ENCODE measurements at regions not wholly inside any gene's neighbourhood (a gene's known extent, or its start where the extent isn't known, plus 50 kb on each side); places are given as distances from the start of the nearest gene placed in this dataset.

DNA sequence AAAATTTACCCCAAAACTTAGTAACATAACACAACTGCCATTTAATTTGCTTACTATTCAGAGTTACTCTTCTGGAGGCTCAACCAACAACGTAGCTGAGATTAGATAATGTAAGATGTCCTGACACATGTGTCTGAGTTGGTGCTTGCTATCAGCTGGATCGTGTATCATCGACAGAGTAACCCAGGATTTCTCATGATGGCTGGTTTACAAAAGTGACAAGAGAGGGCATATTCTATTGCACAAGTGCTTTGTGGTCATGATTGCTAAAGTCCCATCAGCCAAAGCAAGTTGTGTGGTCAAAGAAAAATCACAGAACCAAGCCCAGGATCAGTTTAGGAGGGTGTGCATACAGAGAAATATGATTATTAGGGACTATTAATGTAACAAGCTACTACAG lies 73.4 kb downstream of the CAPZA3 start:
- DNase-seq (ENCODE audit: low read depth in 1 of 2, low spot score in 1 of 2): peak; percentile 10 to 43
- H3K27ac ChIP-seq (replicated peaks): no peak overlapping the region
- H3K27me3 ChIP-seq (ENCODE audit: insufficient read depth, poor library complexity, severe bottlenecking): no peaks in the 10 kb centered on the region
- TF ChIP-seq POLR2AphosphoS5 (IDR thresholded peaks at IDR 0.05; ENCODE audit: low read depth) (no peak), GABPA (IDR thresholded peaks at IDR 0.05; ENCODE audit: low read depth) (no peak), SPI1 (IDR thresholded peaks at IDR 0.05; ENCODE audit: borderline replicate concordance, low read depth) (no peak)
- TF ChIP-seq, protein P1, sequence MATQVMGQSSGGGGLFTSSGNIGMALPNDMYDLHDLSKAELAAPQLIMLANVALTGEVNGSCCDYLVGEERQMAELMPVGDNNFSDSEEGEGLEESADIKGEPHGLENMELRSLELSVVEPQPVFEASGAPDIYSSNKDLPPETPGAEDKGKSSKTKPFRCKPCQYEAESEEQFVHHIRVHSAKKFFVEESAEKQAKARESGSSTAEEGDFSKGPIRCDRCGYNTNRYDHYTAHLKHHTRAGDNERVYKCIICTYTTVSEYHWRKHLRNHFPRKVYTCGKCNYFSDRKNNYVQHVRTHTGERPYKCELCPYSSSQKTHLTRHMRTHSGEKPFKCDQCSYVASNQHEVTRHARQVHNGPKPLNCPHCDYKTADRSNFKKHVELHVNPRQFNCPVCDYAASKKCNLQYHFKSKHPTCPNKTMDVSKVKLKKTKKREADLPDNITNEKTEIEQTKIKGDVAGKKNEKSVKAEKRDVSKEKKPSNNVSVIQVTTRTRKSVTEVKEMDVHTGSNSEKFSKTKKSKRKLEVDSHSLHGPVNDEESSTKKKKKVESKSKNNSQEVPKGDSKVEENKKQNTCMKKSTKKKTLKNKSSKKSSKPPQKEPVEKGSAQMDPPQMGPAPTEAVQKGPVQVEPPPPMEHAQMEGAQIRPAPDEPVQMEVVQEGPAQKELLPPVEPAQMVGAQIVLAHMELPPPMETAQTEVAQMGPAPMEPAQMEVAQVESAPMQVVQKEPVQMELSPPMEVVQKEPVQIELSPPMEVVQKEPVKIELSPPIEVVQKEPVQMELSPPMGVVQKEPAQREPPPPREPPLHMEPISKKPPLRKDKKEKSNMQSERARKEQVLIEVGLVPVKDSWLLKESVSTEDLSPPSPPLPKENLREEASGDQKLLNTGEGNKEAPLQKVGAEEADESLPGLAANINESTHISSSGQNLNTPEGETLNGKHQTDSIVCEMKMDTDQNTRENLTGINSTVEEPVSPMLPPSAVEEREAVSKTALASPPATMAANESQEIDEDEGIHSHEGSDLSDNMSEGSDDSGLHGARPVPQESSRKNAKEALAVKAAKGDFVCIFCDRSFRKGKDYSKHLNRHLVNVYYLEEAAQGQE (IDR thresholded peaks at IDR 0.05; ENCODE audit: insufficient replicate concordance, low read depth): no peak
- TF ChIP-seq, protein P2, sequence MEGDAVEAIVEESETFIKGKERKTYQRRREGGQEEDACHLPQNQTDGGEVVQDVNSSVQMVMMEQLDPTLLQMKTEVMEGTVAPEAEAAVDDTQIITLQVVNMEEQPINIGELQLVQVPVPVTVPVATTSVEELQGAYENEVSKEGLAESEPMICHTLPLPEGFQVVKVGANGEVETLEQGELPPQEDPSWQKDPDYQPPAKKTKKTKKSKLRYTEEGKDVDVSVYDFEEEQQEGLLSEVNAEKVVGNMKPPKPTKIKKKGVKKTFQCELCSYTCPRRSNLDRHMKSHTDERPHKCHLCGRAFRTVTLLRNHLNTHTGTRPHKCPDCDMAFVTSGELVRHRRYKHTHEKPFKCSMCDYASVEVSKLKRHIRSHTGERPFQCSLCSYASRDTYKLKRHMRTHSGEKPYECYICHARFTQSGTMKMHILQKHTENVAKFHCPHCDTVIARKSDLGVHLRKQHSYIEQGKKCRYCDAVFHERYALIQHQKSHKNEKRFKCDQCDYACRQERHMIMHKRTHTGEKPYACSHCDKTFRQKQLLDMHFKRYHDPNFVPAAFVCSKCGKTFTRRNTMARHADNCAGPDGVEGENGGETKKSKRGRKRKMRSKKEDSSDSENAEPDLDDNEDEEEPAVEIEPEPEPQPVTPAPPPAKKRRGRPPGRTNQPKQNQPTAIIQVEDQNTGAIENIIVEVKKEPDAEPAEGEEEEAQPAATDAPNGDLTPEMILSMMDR (IDR thresholded peaks at IDR 0.05; ENCODE audit: insufficient read depth, low read length): no peak
- H3K4me3 ChIP-seq (replicated peaks; ENCODE audit: insufficient read depth, low read length): no peak overlapping the region

DNA sequence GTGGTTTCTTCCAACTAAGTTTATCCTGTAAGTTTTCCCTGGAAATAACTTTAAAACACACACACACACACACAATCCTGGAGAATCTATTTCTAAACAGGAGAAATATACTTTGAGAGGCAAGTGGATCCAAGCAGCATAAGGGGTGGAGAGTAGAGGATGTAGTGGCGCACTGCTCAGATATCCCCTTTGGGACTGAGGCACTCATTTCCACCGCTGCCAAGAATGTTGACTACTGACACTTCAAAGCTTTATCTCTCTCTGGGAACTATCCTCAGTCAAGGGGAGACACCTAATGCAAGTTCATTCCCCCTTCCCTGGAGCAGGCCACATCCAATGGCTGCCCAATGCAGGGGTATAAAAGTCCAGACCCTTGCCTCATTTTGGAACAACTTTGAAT lies 75.8 kb downstream of the CAPZA3 start:
- TF ChIP-seq, protein P2 (IDR thresholded peaks at IDR 0.05; ENCODE audit: insufficient read depth, low read length): no peak
- TF ChIP-seq GABPA (IDR thresholded peaks at IDR 0.05; ENCODE audit: low read depth) (no peak), SPI1 (IDR thresholded peaks at IDR 0.05; ENCODE audit: borderline replicate concordance, low read depth) (no peak), POLR2AphosphoS5 (IDR thresholded peaks at IDR 0.05; ENCODE audit: low read depth) (no peak)
- TF ChIP-seq, protein P1 (IDR thresholded peaks at IDR 0.05; ENCODE audit: insufficient replicate concordance, low read depth): no peak
- no peak for DNase-seq (ENCODE audit: low read depth in 1 of 2, low spot score in 1 of 2)
- H3K27ac ChIP-seq (replicated peaks): no peak overlapping the region

DNA sequence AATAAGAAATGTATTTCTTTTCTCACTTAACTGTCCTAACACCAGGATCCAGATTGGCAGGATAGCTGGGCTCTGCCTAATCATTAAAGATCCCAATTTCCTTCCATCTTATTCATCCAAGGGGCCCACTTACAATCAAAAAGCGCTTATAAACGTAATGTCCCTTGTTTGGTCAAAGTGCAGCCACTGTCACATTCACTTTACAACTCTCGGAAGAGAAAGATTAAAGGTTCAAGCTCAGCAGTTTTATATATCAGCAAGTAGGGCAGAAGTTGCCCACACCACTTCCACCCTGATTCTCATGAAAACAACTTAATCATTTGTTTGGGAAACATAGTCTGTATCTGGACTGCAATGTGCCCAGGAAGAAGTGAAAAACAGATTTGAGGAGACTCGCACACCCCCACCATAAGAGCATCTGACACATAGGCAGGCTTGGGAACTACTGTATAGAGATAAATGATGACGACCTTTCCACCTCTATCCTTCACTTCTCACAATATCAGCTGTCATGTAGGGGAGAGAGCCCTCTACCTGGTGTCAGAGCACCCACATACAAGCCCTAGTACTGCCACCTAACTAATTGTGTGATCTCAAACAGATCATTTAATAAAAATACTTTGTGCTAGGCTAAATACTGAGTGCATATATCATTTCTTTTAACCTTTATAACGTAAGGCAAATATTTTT lies 80.8 kb downstream of the CAPZA3 start:
- Histone ChIP-seq H3K27ac (replicated peaks) (no peak overlapping the region), H3K4me3 (replicated peaks; ENCODE audit: insufficient read depth, low read length) (no peak overlapping the region), H3K27me3 (ENCODE audit: insufficient read depth, poor library complexity, severe bottlenecking) (no peaks in the 10 kb centered on the region)
- no peak for DNase-seq (ENCODE audit: low read depth in 1 of 2, low spot score in 1 of 2)
- TF ChIP-seq, protein P1 (IDR thresholded peaks at IDR 0.05; ENCODE audit: insufficient replicate concordance, low read depth): no peak
- no peak for TF ChIP-seq SPI1 (IDR thresholded peaks at IDR 0.05; ENCODE audit: borderline replicate concordance, low read depth)
- TF ChIP-seq GABPA (IDR thresholded peaks at IDR 0.05; ENCODE audit: low read depth): no peak
- TF ChIP-seq, protein P2 (IDR thresholded peaks at IDR 0.05; ENCODE audit: insufficient read depth, low read length): no peak
- TF ChIP-seq POLR2AphosphoS5 (IDR thresholded peaks at IDR 0.05; ENCODE audit: low read depth): no peak

More for the DNA sequence above, 75.8 kb downstream of the CAPZA3 start:
- no peaks in the 10 kb centered on the region for H3K27me3 ChIP-seq (ENCODE audit: insufficient read depth, poor library complexity, severe bottlenecking)
- H3K4me3 ChIP-seq (replicated peaks; ENCODE audit: insufficient read depth, low read length): no peak overlapping the region

All from HL-60 (cell line).